Dedifferentiated amniotic fluid mesenchymal stem cell (primary cell): ENCODE measurements at regions not wholly inside any gene's neighbourhood (a gene's known extent, or its start where the extent isn't known, plus 50 kb on each side); places are given as distances from the start of the nearest gene placed in this dataset.
A peak's percentile ranks its signal among the peaks of the same experiment; 100 is the strongest.
"Not testable (repeated sequence)": the region's sequence is repeated elsewhere in the genome, so short reads cannot be mapped to it uniquely, and the experiment has no call there.

ENCODE experiments used
- DNase-seq: peaks from one replicate; pipeline ENCODE4 v3.0.0-alpha.2; 2016; ENCODE audit errors: extremely low spot score

DNA sequence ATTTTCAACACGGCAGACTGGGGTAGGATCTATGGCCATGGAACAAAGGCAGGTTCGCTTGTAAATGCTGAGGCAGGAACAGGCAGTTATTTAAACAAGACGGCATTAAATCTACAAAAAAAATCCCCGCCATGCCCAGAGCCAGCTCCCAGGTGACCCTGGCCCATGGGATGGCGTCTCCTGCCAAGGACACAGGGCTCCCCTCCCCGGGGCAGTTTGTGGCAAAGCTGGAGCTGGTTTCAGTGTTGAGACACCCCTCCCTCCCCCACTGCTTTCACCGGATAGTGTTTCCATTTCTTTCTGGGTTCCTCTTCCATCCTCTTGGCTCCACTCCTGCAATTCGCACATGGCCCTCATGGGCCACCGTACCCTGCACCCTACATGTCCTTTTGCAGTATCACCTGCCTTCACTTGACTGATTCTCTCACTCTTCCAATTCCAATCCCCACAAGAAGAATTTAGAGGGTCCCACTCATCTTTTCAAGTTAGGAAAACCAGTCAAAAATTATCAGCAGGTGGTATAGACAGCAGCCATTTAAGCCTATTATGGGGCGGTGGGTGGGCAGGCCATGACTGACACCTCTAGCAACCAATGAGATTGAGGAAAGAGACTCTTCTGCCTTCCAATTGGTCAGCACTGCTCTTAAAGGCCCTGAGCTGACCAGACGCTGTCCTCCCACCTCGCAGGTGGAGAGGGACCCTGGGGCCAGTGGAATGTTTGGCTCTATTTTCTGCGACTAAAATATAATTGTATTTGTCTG lies 52.0 kb downstream of the OLIG1 start:
- no peak for DNase-seq

DNA sequence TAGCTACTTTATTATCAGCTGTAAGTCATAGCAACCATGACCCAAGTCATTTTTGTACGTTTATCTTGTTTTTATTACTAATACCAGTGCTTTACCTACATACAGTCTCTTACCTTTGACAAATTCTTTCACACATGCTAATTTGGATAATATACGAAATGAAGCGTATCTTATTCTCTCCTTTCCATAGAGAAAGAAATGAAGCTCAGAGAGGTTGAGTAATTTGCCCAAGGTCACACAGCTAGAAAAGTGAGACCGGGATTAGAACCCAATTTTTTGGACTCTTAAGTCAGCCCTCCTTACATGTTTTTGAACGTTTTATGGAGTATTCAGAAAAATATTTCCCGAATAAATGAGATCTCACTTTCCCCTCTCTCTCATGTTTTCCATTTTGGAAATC lies 52.6 kb downstream of the OLIG1 start:
- no peak for DNase-seq

DNA sequence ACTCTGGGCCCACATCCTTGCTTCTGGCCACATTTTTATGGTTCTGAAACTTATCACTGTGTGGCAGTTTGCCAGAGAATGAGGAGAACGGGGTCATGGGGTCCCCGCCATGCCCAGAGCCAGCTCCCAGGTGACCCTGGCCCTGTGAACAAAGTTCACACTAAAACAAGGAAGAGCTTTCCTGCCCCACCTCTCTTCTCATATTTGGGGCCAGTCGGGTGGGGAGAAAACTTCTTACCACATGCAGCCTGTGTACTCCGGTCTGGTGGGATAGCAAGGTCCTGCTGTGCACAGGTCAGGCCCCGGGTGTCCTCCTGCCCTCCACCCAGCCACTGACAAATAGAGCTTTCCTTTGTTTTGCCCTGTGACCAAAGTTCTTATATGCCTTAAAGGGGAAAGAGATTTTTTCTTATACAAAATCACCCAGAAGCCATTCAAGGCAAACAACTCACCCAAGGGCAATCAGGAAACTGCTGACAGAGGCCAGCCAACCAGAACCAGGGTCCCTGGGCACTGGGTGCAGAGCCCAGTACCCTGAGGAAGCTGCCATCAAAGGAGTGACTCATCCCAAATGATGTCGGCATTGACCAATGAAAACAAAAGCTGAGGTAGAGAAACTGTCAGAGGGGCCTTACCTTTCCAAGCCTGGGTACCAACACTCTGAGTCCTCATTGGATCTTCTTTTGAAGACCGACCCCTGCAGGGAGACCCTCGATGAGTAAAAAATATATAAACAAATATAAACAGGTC lies 53.6 kb downstream of the OLIG1 start:
- no peak for DNase-seq

DNA sequence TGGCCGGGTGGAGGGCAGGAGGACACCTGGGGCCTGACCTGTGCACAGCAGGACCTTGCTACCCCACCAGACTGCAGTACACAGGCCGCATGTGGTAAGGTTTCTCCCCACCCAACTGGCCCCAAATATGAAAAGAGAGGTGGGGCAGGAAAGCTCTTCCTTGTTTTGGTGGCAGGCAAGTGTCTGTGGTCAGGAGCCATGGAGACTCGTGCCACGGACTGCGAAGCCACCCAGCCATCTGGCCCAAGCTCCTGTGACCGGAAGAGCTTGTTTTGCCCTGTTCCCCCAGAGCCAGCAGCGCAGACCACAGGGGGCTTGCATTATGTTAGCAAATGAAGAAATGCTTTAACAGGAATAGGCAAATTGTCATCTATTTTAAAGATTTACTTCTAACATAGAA lies 54.9 kb downstream of the OLIG1 start:
- DNase-seq = no peak

DNA sequence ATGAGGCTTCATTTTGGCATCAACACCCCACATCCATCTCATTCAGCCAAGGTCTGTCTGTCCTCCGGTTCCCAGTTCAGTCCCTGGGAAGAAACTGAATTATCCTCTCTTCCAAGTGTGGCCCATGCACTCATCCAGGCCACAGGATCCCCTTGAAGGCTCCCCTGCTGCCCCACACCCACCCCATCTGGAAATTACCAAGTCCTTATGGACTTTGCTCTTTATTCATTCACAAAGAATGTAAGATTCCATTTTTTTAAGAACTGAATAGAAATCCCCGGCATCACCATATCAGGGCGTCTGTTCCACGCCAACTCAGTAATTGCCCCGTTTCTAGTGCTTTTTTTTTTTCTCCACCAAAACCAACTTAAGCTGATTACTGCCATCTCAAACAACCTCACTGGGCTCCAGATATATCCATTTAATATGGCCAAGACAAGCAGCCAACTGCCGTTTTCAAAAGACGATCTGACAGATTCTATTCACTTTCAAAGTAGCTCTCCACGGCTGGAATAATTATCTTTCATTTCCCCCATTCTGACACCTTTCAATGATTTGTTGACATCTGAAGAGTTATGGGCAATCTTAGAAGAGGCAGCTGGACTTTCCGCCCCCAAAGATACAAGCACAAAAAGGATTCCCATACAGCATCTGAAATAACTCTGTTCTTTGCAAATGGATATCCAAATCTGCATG lies 55.9 kb downstream of the OLIG1 start:
- DNase-seq = no peak

DNA sequence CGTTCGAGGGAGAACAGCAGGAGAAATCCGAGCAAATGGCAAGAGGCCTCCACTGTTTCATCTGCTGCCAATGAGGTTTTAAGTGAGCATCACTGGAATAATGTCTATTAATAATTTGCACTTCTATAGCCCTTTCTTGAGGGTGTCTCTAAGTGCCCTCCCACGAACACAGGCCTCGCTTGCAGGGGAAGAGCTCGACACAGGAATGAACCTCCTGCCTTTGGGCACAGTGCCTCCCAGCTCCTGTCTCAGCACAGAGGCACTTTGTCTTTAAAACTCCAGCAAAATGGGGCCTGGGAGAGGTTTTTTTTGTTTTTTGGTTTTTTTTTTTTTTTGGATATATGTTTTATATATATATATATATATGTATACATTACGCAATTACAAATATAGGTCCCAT lies 56.6 kb downstream of the OLIG1 start:
- no peak for DNase-seq

DNA sequence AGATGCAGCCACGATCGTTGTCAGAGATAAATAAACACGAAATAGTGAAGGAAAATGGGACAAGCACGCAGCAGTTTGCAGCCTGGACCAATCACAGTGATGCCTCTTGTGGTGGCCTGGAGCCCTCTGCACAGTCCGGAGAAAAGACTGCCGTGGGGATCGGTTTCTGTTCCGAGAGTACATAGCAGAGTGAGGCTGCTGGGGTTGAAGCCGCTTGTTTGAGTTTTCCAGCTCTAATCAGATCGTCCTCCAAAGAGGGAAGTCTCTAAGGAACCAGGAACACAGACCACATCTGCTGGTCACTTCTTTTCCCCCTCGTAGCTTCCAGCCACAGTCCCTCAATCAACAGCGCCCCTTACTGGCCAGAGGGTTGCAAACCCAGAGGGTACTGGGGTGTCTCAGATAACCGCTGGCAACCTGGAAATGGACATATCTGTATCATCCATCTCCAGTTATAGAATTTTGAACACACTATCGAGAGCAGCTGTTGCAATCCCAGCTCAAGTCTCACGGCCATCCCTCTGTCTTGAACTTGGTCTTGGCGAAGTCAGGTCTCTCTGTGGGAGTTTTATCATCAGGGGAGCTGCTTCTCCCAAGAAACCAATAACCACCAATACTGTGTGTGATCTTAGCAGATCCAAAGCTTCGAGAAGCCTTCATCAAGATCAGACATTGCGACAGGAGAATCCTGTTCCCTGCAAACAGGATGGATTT lies 57.4 kb downstream of the OLIG1 start:
- DNase-seq = peak; percentile 42

DNA sequence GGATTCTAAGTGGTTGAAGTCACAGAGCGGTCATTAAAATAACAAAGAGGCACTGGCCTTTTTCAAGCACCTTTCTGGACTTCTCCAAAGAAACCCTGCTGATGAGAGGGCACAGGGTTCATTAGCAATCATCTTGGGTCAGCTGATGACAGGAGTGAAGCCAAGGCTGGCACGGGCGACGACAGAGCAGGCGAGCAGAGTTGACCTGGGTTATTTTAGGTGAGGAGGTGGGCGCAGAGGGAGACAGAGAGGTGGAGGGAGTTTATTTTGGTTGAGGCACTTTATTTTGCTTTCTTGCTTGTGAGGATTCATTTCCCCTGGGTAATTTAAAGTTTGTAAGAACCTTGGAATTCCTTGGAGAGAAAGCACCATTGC lies 57.9 kb downstream of the OLIG1 start:
- no peak for DNase-seq

DNA sequence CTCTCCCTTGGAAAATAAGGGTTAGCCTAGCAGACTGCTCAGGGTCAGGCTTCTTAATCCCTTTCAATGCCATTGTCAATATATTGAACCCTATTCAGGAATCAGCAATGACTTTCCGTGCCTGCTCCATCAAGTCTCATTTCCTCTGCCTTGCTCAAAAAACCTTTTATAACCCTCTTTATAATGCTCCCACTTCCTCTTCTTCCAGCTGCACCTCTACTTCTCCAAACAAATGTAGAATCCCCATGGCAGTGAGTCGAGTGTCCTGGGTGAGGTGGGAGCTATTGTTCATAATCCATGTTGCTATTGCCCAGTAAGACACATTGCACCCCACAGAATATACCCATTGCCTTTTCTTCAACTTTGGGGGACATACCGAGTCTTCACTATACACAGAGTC lies 58.6 kb downstream of the OLIG1 start:
- DNase-seq = no peak

DNA sequence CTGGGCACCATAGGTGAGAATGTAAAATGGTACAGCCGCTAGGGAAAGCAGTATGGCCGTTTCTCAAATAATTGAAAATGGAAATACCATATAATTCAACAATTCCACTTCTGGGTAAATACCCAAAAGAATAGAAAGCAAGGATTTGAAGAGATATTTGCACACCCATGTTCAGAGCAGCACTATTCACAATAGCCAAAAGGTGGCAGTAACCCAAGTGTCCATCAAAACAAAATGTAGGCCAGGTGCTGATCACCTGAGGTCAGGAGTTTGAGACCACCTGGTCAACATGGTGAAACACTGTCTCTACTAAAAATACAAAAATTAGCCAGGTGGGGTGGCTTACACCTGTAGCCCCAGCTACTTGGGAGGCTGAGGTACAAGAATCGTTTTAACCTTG lies 62.1 kb downstream of the OLIG1 start:
- DNase-seq = no peak

DNA sequence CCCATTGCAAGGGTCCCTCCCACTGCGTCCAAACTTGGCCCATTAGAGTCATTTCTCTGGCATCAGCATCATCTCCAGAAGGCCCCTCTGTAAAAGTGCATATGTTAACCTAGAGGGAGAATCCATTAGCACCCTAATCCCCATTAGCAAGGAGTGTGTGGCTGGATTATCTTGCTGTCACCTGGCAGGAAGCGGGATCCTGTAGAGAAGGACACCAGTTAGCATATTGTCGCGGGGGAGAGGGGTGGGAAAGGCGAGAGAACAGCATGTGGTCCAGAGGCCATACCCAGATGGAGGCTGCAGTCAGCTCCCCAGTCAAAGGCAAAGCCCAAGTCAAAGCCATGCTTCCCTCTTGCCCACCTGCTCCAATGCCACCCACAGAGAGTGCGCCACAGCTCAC lies 64.0 kb downstream of the OLIG1 start:
- DNase-seq = no peak

DNA sequence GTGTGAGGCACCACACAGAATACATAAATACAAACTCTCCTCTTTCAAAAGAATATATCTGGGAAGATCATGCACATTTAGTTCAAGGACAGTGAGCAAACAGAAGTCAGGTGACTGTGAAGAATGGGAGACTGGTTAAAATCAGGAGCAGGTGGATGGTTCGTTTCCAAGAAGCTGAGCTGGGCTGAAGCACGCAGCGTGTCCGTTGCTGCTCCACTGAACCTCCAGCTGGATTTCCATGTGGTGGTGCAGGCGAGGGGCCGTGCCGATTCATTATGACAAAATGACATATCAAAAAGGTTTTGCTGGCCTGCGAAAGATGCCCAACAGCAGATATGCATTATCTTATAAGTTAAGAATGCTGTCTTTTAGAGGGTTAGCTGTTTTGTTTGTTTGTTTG lies 66.0 kb downstream of the OLIG1 start:
- DNase-seq = no peak

DNA sequence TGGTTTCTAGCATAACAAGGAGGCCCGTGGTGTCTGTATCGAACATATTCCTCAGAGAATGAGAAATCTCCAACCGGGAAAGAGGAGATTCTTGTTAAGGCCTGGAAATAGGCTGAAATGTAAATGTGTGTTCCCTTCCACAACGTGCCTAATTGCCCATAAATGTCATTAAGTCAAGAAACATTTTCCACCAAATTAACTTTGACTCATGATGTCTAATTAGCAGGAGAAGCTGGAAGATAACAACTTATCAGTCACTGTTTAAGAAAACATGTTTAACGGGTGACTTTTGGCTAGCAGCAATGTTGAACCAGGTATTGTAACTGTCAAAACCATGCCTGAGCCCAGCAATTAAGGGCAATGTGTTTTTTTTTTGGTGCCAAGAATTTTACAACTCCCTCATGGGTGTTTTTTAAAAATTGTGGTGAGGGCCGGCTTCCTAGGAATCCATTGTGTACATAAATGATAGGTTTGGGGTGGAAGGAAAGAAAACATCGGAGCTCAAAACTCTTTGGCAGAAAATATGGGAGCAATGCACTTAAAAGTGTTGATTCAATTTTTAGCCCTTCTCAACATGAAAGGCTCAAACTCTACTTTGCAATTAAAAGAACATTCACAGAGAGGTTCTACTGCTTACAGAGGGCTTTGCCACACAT lies 67.0 kb downstream of the OLIG1 start:
- DNase-seq = no peak

DNA sequence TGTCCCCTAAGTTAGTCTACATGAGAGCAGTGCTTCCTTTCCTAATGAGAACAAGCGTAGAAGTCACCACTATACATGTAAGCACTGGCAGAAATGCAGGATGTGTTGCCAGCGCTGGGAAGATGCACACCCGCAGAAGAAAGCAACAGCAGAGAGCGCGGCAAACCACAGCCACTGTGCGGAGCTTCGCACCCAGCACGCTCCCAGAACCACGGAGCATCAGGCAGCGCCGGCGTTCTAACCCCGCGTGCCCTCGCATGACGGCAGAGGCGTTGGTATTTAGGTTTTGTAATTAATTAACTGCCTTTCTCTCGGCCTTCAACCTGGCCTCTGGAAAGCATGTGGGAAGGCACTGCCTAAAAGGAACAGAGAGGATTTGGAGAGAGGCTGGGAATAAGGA lies 69.1 kb downstream of the OLIG1 start:
- no peak for DNase-seq

DNA sequence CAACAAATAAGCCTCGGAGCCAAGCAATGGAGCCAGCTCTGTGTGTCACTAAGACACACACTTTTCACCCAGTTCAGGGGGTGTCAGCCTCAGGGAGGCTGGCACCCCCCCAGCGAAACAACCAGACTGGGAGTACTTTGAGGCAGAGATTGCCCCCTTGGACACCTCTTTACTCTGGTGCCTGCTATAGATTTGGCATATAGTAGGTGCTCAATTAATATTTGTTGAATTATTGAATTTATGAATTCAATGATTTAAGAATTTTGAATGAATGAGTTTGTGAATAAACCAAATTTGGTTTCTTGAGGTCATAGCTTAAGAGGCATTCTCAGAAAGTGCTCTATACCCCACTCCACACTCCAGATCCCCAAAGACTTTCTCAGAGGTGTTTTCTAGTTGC lies 70.3 kb downstream of the OLIG1 start:
- no peak for DNase-seq

DNA sequence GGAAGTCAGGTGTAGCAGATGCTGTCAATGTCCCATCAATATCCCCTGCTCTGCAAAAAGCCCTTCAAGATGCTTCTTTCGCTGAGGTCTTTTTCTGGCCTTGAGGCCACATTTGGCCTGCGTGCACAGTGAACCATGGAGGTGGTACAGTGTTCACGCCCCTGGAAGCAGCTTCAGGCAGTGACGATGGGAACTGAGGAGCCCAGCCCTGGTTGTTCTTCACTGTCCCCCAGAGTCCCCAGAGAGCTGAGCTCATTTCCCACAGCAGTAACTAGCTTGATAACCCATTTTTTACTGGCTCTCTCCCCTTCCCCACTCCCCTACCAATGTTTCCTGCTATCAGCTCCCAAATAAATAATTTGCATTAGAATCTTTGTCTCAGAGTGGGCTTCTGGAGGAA lies 76.5 kb downstream of the OLIG1 start:
- DNase-seq = no peak

DNA sequence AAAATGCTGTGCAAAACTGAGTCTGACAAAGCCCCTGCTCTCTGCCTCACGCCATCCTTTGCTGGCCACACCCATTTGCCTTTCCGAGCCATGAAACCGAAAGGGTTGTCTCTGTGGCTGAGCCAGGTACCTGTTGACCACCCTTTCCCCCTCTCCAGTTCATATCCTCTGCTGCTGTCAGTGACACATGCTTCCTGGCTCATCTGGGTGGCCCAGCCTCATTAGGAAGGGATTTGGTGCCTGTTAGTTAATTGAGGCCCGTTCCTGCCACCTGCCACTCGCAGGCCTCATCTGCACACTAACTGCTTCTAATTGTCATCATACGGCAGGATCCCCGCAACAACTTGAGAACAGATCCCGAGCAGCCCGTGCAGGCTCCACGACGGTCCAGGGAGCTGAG lies 79.2 kb downstream of the OLIG1 start:
- DNase-seq = no peak

DNA sequence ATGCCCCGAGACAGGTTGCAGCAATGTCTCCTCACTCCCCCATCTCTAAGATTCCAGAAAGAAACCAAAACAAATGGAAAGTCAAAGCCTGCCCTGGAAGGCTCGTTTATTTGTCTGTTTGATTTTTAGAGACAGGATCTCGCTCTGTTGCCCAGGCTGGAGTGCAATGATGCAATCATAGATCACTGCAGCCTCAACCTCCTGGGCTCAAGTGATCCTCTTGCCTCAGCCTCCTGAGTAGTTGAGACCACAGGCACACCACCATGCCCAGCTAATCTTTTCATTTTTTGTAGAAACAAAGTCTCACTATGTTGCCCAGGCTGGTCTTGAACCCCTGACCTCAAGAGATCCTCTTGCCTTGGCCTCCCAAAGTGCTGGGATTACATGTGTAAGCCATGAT lies 78.8 kb upstream of the IFNAR2 start:
- DNase-seq = not testable (repeated sequence)

DNA sequence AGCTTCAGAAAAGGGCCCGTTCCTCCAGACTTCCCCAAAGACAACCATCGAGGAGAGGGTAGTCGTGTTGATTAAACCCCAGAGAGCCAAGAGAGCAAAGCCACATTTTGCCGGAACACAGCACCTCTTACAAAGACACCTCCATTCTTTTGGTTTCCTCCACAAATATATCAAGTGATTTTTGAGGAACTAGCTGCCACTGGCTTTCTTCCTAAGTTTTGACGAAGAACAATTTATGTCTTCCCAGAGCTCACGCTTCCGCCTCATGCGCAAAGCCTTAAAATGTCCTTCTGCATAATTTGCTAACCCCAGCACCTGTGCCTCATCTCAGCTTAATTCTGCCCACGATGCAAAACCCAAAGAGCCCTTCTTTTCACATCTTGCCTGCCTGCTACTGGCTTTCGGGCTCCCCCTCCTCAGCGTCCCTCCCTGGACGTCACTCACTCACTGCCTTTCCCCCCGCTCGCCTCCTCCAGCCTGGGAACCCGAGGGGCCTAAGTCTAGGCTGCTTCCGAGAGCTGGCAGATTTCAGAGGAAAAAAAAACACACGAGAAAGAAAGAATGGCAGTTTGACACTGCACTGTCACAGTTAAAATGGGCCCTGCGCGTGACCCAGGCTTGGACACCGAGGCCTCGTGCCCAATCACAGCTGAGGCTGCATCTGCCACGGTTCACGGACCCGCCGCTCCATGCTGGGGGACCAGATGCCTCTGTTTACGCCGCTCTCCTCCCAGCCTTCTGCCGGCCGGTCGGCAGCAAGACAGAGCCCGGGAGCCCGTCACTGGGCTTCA lies 77.6 kb upstream of the IFNAR2 start:
- no peak for DNase-seq

DNA sequence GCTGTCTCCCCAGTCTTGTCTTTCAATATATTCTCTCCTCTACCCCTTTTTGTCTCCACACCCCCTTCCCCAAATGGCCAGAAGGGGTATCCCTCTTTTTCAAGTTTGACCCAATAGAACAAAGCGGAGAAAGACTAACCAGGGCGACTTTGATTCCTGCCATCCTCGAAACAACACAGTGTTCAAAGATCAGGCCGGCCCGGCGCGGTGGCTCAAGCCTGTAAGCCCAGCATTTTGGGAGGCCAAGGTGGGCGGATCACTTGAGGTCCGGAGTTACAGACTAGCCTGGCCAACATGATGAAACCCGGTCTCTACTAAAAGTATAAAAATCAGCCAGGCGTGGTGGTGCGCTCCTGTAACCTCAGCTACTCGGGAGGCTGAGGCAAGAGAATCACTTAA lies 77.0 kb upstream of the IFNAR2 start:
- no peak for DNase-seq

DNA sequence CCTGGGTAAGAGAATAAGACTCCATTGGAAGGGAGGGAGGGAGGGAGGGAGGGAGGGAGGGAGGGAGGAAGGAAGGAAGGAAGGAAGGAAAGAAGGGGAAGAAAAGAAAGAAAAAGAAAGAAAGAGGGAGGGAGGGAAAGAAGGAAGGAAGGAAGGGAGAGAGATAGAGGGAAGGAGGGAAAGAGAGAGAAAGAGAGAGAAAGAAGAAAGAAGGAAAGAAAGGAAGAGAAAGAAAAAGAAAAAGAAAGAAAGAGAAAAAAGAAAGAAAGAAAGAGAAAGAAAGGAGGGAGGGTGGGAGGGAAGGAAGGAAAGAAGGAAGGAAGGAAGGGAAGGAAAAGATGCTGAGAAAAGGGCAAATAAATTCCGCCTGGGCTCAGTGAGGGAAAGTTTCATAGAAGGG lies 74.7 kb upstream of the IFNAR2 start:
- DNase-seq = no peak
